DOHH2 (cell line): ENCODE measurements at regions not wholly inside any gene's neighbourhood (a gene's known extent, or its start where the extent isn't known, plus 50 kb on each side); places are given as distances from the start of the nearest gene placed in this dataset.

Experiments
- CTCF ChIP-seq: fragments of 200-600 bp; sonication (generic); IDR thresholded peaks from one replicate; pipeline ENCODE4 v1.5.1; 2014; ENCODE audit warnings: antibody characterized with exemption, mild to moderate bottlenecking, low read depth, low read length; ENCODE audit not compliant: poor library complexity, severe bottlenecking
- EZH2phosphoT487 ChIP-seq: fragments of 200-600 bp; sonication (generic); IDR thresholded peaks from 2 replicates; pipeline ENCODE4 v1.6.1; 2017; ENCODE audit warnings: borderline replicate concordance, mild to moderate bottlenecking, antibody characterized with exemption, low read length, moderate library complexity, mixed read lengths

- TF ChIP-seq CTCF = no peak
- no peak for TF ChIP-seq EZH2phosphoT487
Observed at GRCh38 chr19:13640611-13641010, 123.7 kb upstream of the MRI1 start.
